Naive thymus-derived CD8-positive, alpha-beta T cell (primary cell): ENCODE measurements at regions not wholly inside any gene's neighbourhood (a gene's known extent, or its start where the extent isn't known, plus 50 kb on each side); places are given as distances from the start of the nearest gene placed in this dataset.

ENCODE experiments used
- ATAC-seq, 2 donors: fragments of 150-1000 bp; cut with Tn5 transposase in 1 of 2; sonication (Bioruptor Pico), chemical (Tn5 transposase) in 1 of 2; 1 replicate in 1 of 2; 2 replicates in 1 of 2; pipeline ENCODE4 v1.10.0; 2021; ENCODE audit warnings: mild to moderate bottlenecking in 2 of 2, moderate library complexity in 2 of 2
- POLR2A ChIA-PET: fragments of 350-600 bp; sonication (Branson Sonifier 250); formaldehyde crosslinking; loops from one replicate; lab custom pipeline; 2021; ENCODE audit warnings: antibody characterized with exemption; lab: Charles Lee
- DNase-seq, 10 donors: peaks; one replicate each; pipeline versions ENCODE4 v3.0.0 to v3.0.0-alpha.2; 2020 to 2022
- H3K27ac Mint-ChIP-seq, 10 donors: one replicate each; pipeline ENCODE4 v1.8.0; 2020 to 2022; ENCODE audit warnings: mild to moderate bottlenecking in 10 of 10, mixed read lengths in 10 of 10, moderate library complexity in 4 of 10, inconsistent platforms in 1 of 10
- H3K27me3 Mint-ChIP-seq, 5 donors: one replicate each; pipeline ENCODE4 v1.8.0; 2021 to 2022; ENCODE audit warnings: mixed read lengths in 5 of 5
- H3K36me3 Mint-ChIP-seq, 3 donors: one replicate each; pipeline ENCODE4 v1.8.0; 2020 to 2022; ENCODE audit warnings: mixed read lengths in 3 of 3, mild to moderate bottlenecking in 2 of 3, inconsistent platforms in 1 of 3
- H3K4me1 Mint-ChIP-seq, 4 donors: one replicate each; pipeline ENCODE4 v1.8.0; 2021 to 2022; ENCODE audit warnings: mixed read lengths in 4 of 4
- H3K4me3 Mint-ChIP-seq, 10 donors: one replicate each; pipeline ENCODE4 v1.8.0; 2020 to 2022; ENCODE audit warnings: mild to moderate bottlenecking in 10 of 10, mixed read lengths in 10 of 10, moderate library complexity in 6 of 10, inconsistent platforms in 1 of 10
- H3K9me3 Mint-ChIP-seq, 9 donors: one replicate each; pipeline ENCODE4 v1.8.0; 2020 to 2022; ENCODE audit warnings: mixed read lengths in 9 of 9, mild to moderate bottlenecking in 3 of 9, inconsistent platforms in 1 of 9, moderate library complexity in 1 of 9

DNA sequence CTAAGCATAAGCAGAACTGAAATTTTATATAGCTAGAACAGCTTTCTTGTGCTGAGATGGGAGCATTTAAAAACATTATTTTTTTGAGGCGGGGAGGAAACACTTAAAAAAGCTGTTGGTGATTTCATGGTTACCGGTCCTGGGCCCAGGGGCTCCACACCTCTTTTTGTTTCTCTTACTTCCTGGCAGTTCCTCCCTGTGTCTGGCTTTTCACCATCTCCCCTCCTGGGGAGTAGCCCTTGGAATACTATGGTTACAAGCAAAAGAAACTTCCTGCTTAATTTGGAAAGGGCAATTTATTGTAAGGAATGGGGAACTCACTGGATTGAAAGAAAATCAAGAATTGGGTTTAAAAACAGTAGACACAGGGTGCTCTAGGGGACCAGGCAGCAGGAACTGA lies 105.1 kb downstream of the SLC24A2 start:
- Mint-ChIP-seq H3K9me3 (peaks cover 3 to 35% (median 10%) of the 10 kb centered on the region in 9 donors), H3K4me3 (no peak overlapping the region), H3K36me3 (peaks cover 0 to 10% (median 0%) of the 10 kb centered on the region in 3 donors), H3K4me1 (no peaks in the 10 kb centered on the region), H3K27me3 (peaks cover 0 to 19% (median 8%) of the 10 kb centered on the region in 5 donors), H3K27ac (no peak overlapping the region)
- ATAC-seq, result no peak
- POLR2A ChIA-PET, result no interaction called here
- DNase-seq, result no peak

DNA sequence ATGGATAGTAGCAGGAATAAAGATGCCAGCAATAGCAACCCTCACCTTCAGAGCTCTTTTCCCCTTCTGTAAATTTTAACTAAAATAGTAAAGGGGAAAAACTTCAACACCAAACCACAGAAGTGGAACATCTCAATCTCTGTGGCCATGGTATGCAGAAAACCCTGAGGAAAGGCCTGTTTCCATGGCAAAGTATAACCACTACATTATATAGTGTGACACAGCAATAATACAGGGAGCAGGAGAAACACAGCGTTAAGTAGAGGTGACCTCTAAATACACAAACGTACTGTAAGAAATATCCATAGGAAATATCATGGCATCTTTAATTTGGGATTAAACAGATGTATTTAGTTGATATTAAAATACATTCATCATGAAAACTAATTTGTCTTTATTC lies 106.4 kb downstream of the SLC24A2 start:
- no peak for DNase-seq
- no peaks in the 10 kb centered on the region for H3K4me1 Mint-ChIP-seq
- H3K27me3 Mint-ChIP-seq, result peaks cover 0 to 19% (median 8%) of the 10 kb centered on the region in 5 donors
- peaks cover 3 to 31% (median 10%) of the 10 kb centered on the region in 9 donors for H3K9me3 Mint-ChIP-seq
- H3K4me3 Mint-ChIP-seq, result no peak overlapping the region
- peaks cover 0 to 10% (median 0%) of the 10 kb centered on the region in 3 donors for H3K36me3 Mint-ChIP-seq
- no peak overlapping the region for H3K27ac Mint-ChIP-seq
- no peak for ATAC-seq
- POLR2A ChIA-PET, result no interaction called here

DNA sequence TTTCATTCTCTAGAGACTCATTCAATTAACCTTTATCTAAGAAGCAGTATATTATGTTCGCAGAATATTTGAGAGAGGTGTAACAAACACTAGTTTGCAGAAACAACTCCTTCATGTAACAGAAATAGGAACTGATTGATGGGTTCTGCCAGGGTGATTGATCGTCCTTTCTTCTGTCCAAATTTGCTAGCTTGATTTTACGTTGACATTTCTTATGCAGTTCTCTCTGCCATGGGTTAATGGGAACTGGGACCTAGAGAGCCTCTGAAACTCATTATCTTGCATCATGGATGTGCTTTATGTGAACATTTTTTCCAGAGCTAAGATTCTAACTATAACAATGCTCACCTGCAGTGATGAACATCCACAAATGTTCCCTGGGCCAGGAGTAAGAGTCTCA lies 107.0 kb downstream of the SLC24A2 start:
- DNase-seq (no peak), ATAC-seq (no peak)
- Mint-ChIP-seq H3K9me3 (peaks cover 3 to 29% (median 10%) of the 10 kb centered on the region in 9 donors), H3K27me3 (peaks cover 4 to 23% (median 11%) of the 10 kb centered on the region in 5 donors), H3K4me3 (no peak overlapping the region), H3K27ac (no peak overlapping the region), H3K4me1 (no peaks in the 10 kb centered on the region), H3K36me3 (peaks cover 0 to 10% (median 0%) of the 10 kb centered on the region in 3 donors)
- POLR2A ChIA-PET, result no interaction called here

DNA sequence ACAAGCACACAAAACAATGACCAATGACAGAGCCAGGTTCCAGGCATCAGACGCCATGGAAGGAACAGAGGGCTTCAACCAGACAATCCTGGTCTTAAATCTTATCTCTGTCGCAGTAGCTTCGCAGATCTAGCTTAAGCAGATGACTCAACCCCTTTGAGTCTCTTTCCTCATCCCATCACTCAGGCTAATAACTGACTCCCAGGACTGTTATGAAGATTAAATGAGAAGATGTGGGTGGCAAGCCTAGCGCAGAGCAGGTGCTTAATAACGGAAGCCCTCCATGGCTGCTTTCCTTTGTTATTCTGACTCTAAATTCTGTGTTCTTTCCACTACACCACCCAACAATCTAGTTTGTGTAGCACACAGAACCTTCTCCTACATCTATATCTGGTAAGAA lies 110.9 kb downstream of the SLC24A2 start:
- no peak overlapping the region for H3K4me3 Mint-ChIP-seq
- ATAC-seq (no peak), DNase-seq (no peak)
- H3K27me3 Mint-ChIP-seq, result peaks cover 3 to 38% (median 15%) of the 10 kb centered on the region in 5 donors
- H3K36me3 Mint-ChIP-seq, result peaks cover 0 to 10% (median 0%) of the 10 kb centered on the region in 3 donors
- H3K4me1 Mint-ChIP-seq, result no peaks in the 10 kb centered on the region
- POLR2A ChIA-PET, result no interaction called here
- no peak overlapping the region for H3K27ac Mint-ChIP-seq
- H3K9me3 Mint-ChIP-seq, result peaks cover 0 to 18% (median 4%) of the 10 kb centered on the region in 9 donors

DNA sequence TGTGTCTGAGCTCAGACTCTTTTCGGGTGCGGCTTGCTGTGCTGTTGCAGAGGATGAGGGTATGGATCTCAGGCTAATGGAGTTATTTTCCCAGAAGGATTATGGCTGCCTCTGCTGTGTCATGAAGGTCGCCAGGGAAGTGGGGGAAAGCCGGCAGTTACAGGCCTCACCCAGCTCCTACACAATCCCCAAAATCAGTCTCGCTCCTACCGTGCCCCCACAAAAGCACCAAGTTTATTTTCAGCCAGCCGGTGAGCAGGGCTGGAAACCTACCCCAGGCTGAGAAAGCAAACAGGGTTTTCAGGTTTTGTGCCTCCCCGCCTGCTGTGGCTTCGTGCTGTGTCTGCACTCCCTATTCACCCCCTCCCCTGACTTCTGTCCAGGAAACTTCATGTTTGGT lies 113.3 kb downstream of the SLC24A2 start:
- H3K27ac Mint-ChIP-seq, result no peak overlapping the region
- H3K27me3 Mint-ChIP-seq, result peaks cover 3 to 26% (median 13%) of the 10 kb centered on the region in 5 donors
- ATAC-seq (no peak), DNase-seq (no peak)
- H3K9me3 Mint-ChIP-seq, result peaks cover 0 to 18% (median 5%) of the 10 kb centered on the region in 9 donors
- no peak overlapping the region for H3K4me3 Mint-ChIP-seq
- POLR2A ChIA-PET, result no interaction called here
- H3K36me3 Mint-ChIP-seq, result peaks cover 0 to 10% (median 0%) of the 10 kb centered on the region in 3 donors
- no peaks in the 10 kb centered on the region for H3K4me1 Mint-ChIP-seq

DNA sequence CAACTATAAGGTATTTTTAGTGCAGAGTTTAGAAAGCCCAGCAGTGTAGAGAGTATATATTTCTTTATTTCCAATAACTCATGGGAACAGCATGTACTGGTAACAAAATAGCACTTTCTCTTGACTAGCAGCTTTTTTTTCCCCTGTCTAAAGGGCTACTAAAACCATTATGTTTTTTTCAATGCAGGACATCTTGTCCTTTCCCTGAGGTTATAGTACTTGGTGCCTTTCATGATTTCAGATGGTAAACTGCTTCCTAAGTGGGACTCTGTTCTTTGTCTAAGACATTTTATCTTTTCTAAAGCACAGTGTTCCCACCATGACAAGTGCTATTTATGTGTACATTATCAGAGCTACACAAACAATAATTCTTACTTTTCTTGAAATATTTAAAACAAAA lies 122.3 kb downstream of the SLC24A2 start:
- POLR2A ChIA-PET, result no interaction called here
- peaks cover 2 to 34% (median 4%) of the 10 kb centered on the region in 5 donors for H3K27me3 Mint-ChIP-seq
- no peaks in the 10 kb centered on the region for H3K9me3 Mint-ChIP-seq
- DNase-seq (no peak), ATAC-seq (no peak)
- no peaks in the 10 kb centered on the region for H3K36me3 Mint-ChIP-seq
- H3K4me1 Mint-ChIP-seq, result peaks cover 0 to 2% (median 0%) of the 10 kb centered on the region in 4 donors
- no peak overlapping the region for H3K4me3 Mint-ChIP-seq
- no peak overlapping the region for H3K27ac Mint-ChIP-seq

DNA sequence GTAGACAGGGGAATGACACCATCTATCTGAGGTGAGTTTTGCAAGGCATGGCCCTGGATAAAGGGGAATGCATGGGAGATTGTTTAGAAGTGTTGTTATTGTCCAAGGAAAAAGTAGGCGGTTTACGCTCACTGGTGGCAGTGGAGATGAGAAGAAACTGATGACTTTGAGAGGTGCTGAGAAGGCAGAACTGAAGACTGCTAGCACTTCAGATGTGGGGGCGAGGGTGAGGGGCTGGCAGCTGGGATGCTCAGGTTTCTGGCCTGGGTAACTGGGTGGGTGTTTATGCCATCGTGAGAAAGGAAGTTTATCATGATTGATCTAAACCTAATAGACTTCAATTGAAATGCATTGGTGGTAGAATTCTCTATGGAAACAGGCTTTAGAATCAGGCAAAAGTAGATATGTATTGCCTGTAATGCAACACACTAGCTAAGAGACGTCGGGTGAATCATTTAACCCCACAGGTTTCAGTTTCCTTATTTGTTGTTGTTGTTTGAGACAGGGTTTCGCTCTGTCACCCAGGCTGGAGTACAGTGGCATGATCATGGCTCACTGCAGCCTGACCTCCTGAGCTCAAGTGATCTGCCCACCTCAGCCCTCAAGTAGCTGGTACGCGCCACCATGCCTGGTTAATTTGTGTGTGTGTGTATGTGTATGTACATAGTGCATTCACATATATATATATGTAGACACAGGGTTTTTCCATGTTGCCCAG lies 123.5 kb downstream of the SLC24A2 start:
- Mint-ChIP-seq H3K27me3 (peaks cover 2 to 34% (median 5%) of the 10 kb centered on the region in 5 donors), H3K27ac (no peak overlapping the region), H3K9me3 (no peaks in the 10 kb centered on the region), H3K4me3 (no peak overlapping the region), H3K36me3 (no peaks in the 10 kb centered on the region), H3K4me1 (peaks cover 0 to 2% (median 0%) of the 10 kb centered on the region in 4 donors)
- DNase-seq, result no peak
- POLR2A ChIA-PET, result no interaction called here
- no peak for ATAC-seq

DNA sequence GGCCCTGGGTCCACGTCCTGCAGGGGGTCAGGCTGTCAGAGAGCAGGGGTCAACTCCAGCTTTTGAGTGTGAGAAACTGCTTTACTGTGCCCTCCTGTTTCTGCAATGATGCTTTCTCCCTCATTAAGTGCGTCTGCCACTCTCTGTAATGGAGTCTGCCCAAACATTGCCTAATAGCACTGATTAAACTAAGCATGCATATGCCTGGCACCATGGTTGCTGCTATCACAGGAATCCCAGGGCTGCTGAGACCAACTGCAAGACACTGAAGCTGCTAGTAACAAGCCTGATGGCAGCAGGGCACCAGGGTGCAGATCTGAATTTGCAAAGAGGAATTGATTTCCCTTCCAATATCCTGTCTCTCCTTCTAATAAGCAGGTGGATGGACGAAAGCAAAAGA lies 125.3 kb downstream of the SLC24A2 start:
- peaks cover 2 to 29% (median 13%) of the 10 kb centered on the region in 5 donors for H3K27me3 Mint-ChIP-seq
- no peaks in the 10 kb centered on the region for H3K36me3 Mint-ChIP-seq
- no peak overlapping the region for H3K27ac Mint-ChIP-seq
- DNase-seq (no peak), ATAC-seq (no peak)
- no peaks in the 10 kb centered on the region for H3K9me3 Mint-ChIP-seq
- H3K4me1 Mint-ChIP-seq, result peaks cover 0 to 2% (median 0%) of the 10 kb centered on the region in 4 donors
- H3K4me3 Mint-ChIP-seq, result no peak overlapping the region
- POLR2A ChIA-PET, result no interaction called here

DNA sequence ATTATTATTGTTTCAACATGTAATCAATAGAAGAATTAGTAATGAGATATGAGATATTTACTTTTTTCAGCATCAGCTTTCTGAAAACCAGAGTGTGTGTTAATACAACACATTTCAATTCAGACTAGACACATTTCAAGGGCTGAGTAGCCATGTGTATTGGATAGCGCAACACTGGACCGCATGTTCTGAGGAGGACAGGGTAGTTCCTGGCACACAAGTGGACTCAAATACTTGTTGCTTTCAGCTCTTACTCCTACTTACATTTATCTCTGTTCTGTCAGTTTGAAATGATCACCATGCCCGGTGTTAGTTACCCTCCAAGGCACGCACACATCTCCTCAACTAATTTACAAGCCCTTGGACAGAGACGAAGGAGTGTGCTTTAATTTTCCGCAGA lies 126.6 kb downstream of the SLC24A2 start:
- ATAC-seq, result no peak
- Mint-ChIP-seq H3K27me3 (peaks cover 2 to 26% (median 16%) of the 10 kb centered on the region in 5 donors), H3K27ac (no peak overlapping the region), H3K4me3 (no peak overlapping the region), H3K36me3 (no peaks in the 10 kb centered on the region), H3K4me1 (peaks cover 0 to 2% (median 0%) of the 10 kb centered on the region in 4 donors), H3K9me3 (no peaks in the 10 kb centered on the region)
- no peak for DNase-seq
- POLR2A ChIA-PET, result no interaction called here

DNA sequence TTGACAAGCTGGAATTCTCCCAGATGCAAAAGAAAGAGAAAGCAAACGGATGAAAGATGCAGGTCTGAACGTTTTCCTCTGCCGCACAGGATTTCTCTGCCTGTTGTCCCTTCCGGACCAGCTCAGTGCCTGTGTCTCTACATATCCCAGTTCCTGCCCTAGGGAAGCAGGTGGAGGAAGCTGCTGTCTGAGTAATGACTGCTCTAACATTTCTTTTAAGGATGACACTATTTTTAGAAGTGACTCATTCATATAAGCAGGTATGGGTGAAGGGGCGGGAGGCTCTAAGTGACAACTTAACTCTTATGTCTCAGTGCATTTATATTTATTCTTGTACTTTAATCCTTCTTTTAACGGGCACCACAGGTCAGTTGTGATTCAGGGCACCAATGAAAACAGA lies 128.8 kb downstream of the SLC24A2 start:
- no peaks in the 10 kb centered on the region for H3K36me3 Mint-ChIP-seq

DNA sequence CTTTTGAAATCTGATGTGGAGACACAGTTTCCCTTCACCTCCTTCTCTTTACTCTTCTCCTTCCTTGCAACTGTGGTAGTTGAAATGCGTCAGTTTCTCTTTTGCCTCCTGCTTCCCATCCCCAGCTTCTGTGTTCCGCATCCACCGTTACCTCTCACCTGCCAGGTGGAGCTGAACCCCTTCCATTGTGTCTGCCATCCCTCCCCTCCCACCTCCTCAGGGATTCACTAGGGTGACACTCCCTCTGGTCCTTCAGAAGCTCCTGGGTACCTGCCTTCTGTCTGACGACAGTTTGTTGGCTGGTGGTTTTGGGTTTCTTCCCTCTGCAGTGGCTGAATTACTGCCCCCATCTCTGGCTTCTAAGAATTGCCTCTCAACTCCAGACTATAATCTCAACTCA lies 132.1 kb downstream of the SLC24A2 start:
- Mint-ChIP-seq H3K36me3 (no peaks in the 10 kb centered on the region), H3K4me3 (no peak overlapping the region), H3K4me1 (peaks cover 0 to 2% (median 0%) of the 10 kb centered on the region in 4 donors), H3K27me3 (peaks cover under 1 to 20% (median 14%) of the 10 kb centered on the region in 5 donors), H3K27ac (peak overlapping the region in 1 of 10 donors; percentile 7), H3K9me3 (no peaks in the 10 kb centered on the region)
- POLR2A ChIA-PET, result no interaction called here
- DNase-seq (no peak), ATAC-seq (no peak)

More for the DNA sequence above, 128.8 kb downstream of the SLC24A2 start:
- Mint-ChIP-seq H3K4me3 (no peak overlapping the region), H3K4me1 (peaks cover 0 to 3% (median 0%) of the 10 kb centered on the region in 4 donors), H3K27me3 (peaks cover 2 to 23% (median 16%) of the 10 kb centered on the region in 5 donors), H3K9me3 (no peaks in the 10 kb centered on the region), H3K27ac (no peak overlapping the region)
- DNase-seq (no peak), ATAC-seq (no peak)
- POLR2A ChIA-PET, result no interaction called here

DNA sequence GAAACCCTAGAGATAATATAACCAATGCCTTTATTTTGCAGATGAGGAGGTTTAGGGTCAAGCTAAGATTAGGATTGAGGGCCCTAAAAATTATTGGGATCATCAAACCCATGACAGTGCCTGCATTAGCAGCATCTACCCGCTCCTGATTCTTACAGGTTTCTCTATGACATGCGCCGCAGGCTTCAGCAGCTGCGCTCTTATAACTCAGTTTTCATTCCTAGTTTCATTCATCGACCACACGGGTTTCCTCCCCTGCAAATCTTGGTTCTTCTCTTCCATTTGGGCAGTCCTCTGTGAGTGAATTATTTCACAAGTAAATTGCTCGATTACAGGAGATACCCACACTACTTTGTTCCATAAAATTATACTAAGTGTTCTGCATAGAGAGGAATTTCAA lies 137.2 kb downstream of the SLC24A2 start:
- DNase-seq, result no peak
- H3K27ac Mint-ChIP-seq, result no peak overlapping the region
- peaks cover 0 to 2% (median 0%) of the 10 kb centered on the region in 4 donors for H3K4me1 Mint-ChIP-seq
- H3K4me3 Mint-ChIP-seq, result no peak overlapping the region
- peaks cover 0 to 19% (median 7%) of the 10 kb centered on the region in 5 donors for H3K27me3 Mint-ChIP-seq
- peaks cover 0 to 2% (median 0%) of the 10 kb centered on the region in 9 donors for H3K9me3 Mint-ChIP-seq
- POLR2A ChIA-PET, result no interaction called here
- no peaks in the 10 kb centered on the region for H3K36me3 Mint-ChIP-seq
- ATAC-seq, result no peak

DNA sequence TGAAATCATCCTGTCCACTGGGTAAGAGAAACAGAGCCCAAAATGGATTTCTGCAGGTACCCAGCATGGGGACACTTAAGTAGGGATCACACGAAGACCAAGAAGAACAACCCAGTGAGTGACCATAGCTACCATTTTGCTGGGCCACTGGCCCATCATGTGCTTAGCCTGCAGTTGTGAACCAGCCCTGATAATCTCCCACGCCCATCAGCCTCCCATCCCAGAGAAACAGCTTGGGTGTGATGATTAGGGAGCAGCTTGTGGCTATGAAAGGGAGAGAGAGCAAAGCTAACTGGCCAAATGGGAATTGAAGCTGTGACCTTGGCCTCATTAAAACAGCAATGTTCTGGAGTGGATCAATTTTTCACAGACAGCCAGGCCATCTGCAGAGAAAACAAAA lies 138.5 kb downstream of the SLC24A2 start:
- POLR2A ChIA-PET, result no interaction called here
- no peak for ATAC-seq
- peaks cover 4 to 28% (median 12%) of the 10 kb centered on the region in 5 donors for H3K27me3 Mint-ChIP-seq

More for the DNA sequence above, 138.5 kb downstream of the SLC24A2 start:
- no peaks in the 10 kb centered on the region for H3K36me3 Mint-ChIP-seq
- H3K9me3 Mint-ChIP-seq, result peaks cover 0 to 2% (median 0%) of the 10 kb centered on the region in 9 donors
- no peaks in the 10 kb centered on the region for H3K4me1 Mint-ChIP-seq
- H3K4me3 Mint-ChIP-seq, result no peak overlapping the region
- no peak overlapping the region for H3K27ac Mint-ChIP-seq
- DNase-seq, result no peak
